H9 (cell line): ENCODE measurements at regions not wholly inside any gene's neighbourhood (a gene's known extent, or its start where the extent isn't known, plus 50 kb on each side); places are given as distances from the start of the nearest gene placed in this dataset.

Experiments
- DNase-seq: peaks from one replicate; pipeline ENCODE4 v3.0.0-alpha.2; 2017
- H2AFZ ChIP-seq: one replicate; pipeline ENCODE4 v1.6.1; 2013; ENCODE audit warnings: mild to moderate bottlenecking, low read length, control low read depth, moderate library complexity
- H2AK5ac ChIP-seq: 2 replicates; pipeline ENCODE4 v1.6.1; 2013; ENCODE audit warnings: low read length, control low read depth, mixed read lengths; ENCODE audit not compliant: insufficient read length
- H2BK120ac ChIP-seq: one replicate; pipeline ENCODE4 v1.6.1; 2013; ENCODE audit warnings: low read depth, mild to moderate bottlenecking, low read length, control low read depth, inconsistent platforms; ENCODE audit not compliant: poor library complexity, severe bottlenecking
- H2BK12ac ChIP-seq: 2 replicates; pipeline ENCODE4 v1.6.1; 2013; ENCODE audit warnings: low read length, control low read depth, mixed read lengths, low read depth; ENCODE audit not compliant: insufficient read length
- H2BK15ac ChIP-seq: 2 replicates; pipeline ENCODE4 v1.6.1; 2013; ENCODE audit warnings: low read depth, low read length, control low read depth
- H2BK20ac ChIP-seq: one replicate; pipeline ENCODE4 v1.6.1; 2013; ENCODE audit warnings: low read depth, mild to moderate bottlenecking, low read length, control low read depth, inconsistent platforms; ENCODE audit not compliant: poor library complexity, severe bottlenecking
- H2BK5ac ChIP-seq: 2 replicates; pipeline ENCODE4 v1.6.1; 2013; ENCODE audit warnings: low read length, control low read depth, mixed read lengths; ENCODE audit not compliant: insufficient read length
- H3K14ac ChIP-seq: 2 replicates; pipeline ENCODE4 v1.6.1; 2013; ENCODE audit warnings: low read length, control low read depth; ENCODE audit not compliant: insufficient read depth
- H3K18ac ChIP-seq: 2 replicates; pipeline ENCODE4 v1.6.1; 2013; ENCODE audit warnings: low read depth, mild to moderate bottlenecking, mixed read lengths, low read length, control low read depth; ENCODE audit not compliant: insufficient read length
- H3K23ac ChIP-seq: 2 replicates; pipeline ENCODE4 v1.6.1; 2013; ENCODE audit warnings: low read length, control low read depth, mixed read lengths, low read depth; ENCODE audit not compliant: insufficient read length
- H3K23me2 ChIP-seq: 2 replicates; pipeline ENCODE4 v1.6.1; 2013; ENCODE audit warnings: low read depth, mild to moderate bottlenecking, mixed read lengths, low read length, control low read depth; ENCODE audit not compliant: insufficient read length, poor library complexity, severe bottlenecking
- H3K27ac ChIP-seq: 2 replicates; pipeline ENCODE4 v1.5.1; 2013; ENCODE audit warnings: low read length, control low read depth, mixed read lengths, low read depth; ENCODE audit not compliant: insufficient read length
- H3K27me3 ChIP-seq: 2 replicates; pipeline ENCODE4 v1.6.1; 2013; ENCODE audit warnings: low read length, control low read depth, inconsistent platforms; ENCODE audit not compliant: insufficient read depth
- H3K4ac ChIP-seq: 2 replicates; pipeline ENCODE4 v1.6.1; 2013; ENCODE audit warnings: low read depth, mild to moderate bottlenecking, control low read depth, inconsistent platforms, low read length, moderate library complexity
- H3K4me1 ChIP-seq: 2 replicates; pipeline ENCODE4 v1.6.1; 2013; ENCODE audit warnings: low read length, control low read depth, inconsistent platforms; ENCODE audit not compliant: insufficient read depth
- H3K4me2 ChIP-seq: 2 replicates; pipeline ENCODE4 v1.6.1; 2013; ENCODE audit warnings: low read length, control low read depth, mixed read lengths; ENCODE audit not compliant: insufficient read length, insufficient read depth
- H3K56ac ChIP-seq: 2 replicates; pipeline ENCODE4 v1.6.1; 2013; ENCODE audit warnings: low read depth, mild to moderate bottlenecking, mixed read lengths, low read length, control low read depth; ENCODE audit not compliant: insufficient read length
- H3K79me1 ChIP-seq: 2 replicates; pipeline ENCODE4 v1.6.1; 2013; ENCODE audit warnings: low read depth, mild to moderate bottlenecking, moderate library complexity, low read length, control low read depth, inconsistent platforms; ENCODE audit not compliant: insufficient read depth, poor library complexity, severe bottlenecking
- H3K79me2 ChIP-seq: 2 replicates; pipeline ENCODE4 v1.6.1; 2013; ENCODE audit warnings: low read length, control low read depth, inconsistent platforms; ENCODE audit not compliant: insufficient read depth
- H3K9ac ChIP-seq: 2 replicates; pipeline ENCODE4 v1.6.1; 2013; ENCODE audit warnings: low read length, control low read depth, mixed read lengths; ENCODE audit not compliant: insufficient read length; ENCODE audit errors: extremely low read depth
- H3K9me3 ChIP-seq: one replicate; pipeline ENCODE4 v1.6.1; 2013; ENCODE audit warnings: low read depth, low read length, inconsistent platforms; ENCODE audit not compliant: control insufficient read depth
- H3T11ph ChIP-seq: one replicate; pipeline ENCODE4 v1.6.1; 2013; ENCODE audit warnings: mild to moderate bottlenecking, low read length, control low read depth, inconsistent platforms
- H4K20me1 ChIP-seq: one replicate; pipeline ENCODE4 v1.6.1; 2013; ENCODE audit not compliant: control insufficient read depth, insufficient read length, insufficient read depth
- H4K5ac ChIP-seq: 2 replicates; pipeline ENCODE4 v1.6.1; 2013; ENCODE audit warnings: low read depth, mild to moderate bottlenecking, mixed read lengths, low read length, control low read depth; ENCODE audit not compliant: insufficient read length
- H4K8ac ChIP-seq: replicated peaks from 2 replicates; pipeline ENCODE4 v1.6.1; 2013; ENCODE audit warnings: low read length, control low read depth, mixed read lengths, low read depth; ENCODE audit not compliant: insufficient read length
- H4K91ac ChIP-seq: 2 replicates; pipeline ENCODE4 v1.6.1; 2013; ENCODE audit warnings: low read depth, mild to moderate bottlenecking, moderate library complexity, mixed read lengths, low read length, control low read depth; ENCODE audit not compliant: insufficient read length
- H3K27ac Mint-ChIP-seq, 3 experiments: 2 replicates in 2 of 3; 3 replicates in 1 of 3; pipeline ENCODE4 v1.8.0; 2020 to 2021; ENCODE audit warnings: mixed read lengths in 3 of 3, mild to moderate bottlenecking in 1 of 3, moderate library complexity in 1 of 3
- H3K27me3 Mint-ChIP-seq: 2 replicates; pipeline ENCODE4 v1.8.0; 2021; ENCODE audit warnings: low read depth, mild to moderate bottlenecking, moderate library complexity, mixed read lengths
- H3K36me3 Mint-ChIP-seq, 3 experiments: 2 replicates in 2 of 3; 3 replicates in 1 of 3; pipeline ENCODE4 v1.8.0; 2020 to 2021; ENCODE audit warnings: low read depth in 3 of 3, mixed read lengths in 3 of 3; ENCODE audit not compliant: insufficient read depth in 1 of 3
- H3K4me1 Mint-ChIP-seq, 2 experiments: 2 replicates each; pipeline ENCODE4 v1.8.0; 2020; ENCODE audit warnings: mixed read lengths in 2 of 2
- H3K4me3 Mint-ChIP-seq, 2 experiments: 2 replicates in 1 of 2; 3 replicates in 1 of 2; pipeline ENCODE4 v1.8.0; 2020 to 2021; ENCODE audit warnings: mild to moderate bottlenecking in 2 of 2, mixed read lengths in 2 of 2, moderate library complexity in 1 of 2
- H3K9me3 Mint-ChIP-seq, 2 experiments: 2 replicates in 1 of 2; 3 replicates in 1 of 2; pipeline ENCODE4 v1.8.0; 2020; ENCODE audit warnings: mild to moderate bottlenecking in 2 of 2, mixed read lengths in 2 of 2, moderate library complexity in 1 of 2
- WGBS: extraction: QIAGEN DNeasy Blood & Tissue Kit; methylation state at CpG from one replicate; pipeline ENCODE4 v1.1.7; 2013; ENCODE audit warnings: missing lambda C conversion rate, low lambda C conversion rate, mixed read lengths; ENCODE audit not compliant: insufficient read length; ENCODE audit errors: extremely low coverage; 5-methylcytosine and 5-hydroxymethylcytosine counted together
- TF ChIP-seq, protein P1 (sequence below): fragments of 200-600 bp; sonication (generic); conservative IDR thresholded peaks from 3 replicates; pipeline ENCODE4 v1.8.0; 2021; ENCODE audit warnings: antibody characterized with exemption, mild to moderate bottlenecking

DNA sequence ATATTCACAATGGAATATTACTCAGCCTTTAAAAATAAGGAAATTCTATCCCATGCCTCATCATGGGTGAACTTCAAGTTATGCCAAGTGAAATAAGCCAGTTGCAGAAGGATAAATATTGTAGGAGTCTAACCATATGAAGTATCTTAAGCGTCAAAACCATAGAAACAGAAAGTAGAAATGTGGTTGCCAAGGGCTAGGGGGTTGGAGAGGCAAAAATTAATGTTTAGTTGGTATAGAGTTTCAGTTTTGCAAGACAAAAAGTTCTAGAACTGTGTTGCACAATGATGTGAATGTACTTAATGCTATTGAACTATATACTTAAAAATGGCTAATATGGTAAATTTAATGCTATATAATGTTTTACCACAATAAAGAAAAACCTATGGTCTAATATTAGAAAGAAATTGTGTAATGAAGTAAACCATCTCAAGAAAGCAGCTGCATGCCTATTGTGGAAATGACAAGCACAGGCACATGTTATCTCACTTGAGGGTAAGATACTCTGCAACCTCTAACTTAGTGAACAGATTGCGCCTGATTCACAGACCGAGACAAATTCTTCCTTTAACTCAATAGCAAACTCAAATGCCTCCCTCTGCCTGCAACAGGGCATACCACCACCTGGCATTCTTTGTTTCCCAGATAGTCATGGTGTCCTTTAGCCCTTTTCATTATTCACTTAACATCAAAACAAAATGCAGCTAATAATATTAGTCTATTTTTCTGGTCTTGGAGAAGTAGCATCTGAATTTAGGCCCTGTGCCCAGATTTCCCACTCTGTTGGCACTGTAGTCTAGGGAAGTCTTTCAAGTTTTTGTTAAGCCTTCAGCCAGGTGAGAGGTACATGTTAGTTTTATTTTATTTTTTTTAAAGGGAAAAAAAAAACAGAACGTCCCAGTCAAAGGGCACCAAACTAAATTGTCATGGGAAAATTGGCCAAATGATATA lies 80.2 kb upstream of the ACP3 start:
- Histone ChIP-seq H3K18ac (no peak overlapping the region), H2AK5ac (no peak overlapping the region), H2AFZ (no peak overlapping the region), H3K27ac (no peak overlapping the region), H3K4me1 (peaks cover 7% of the 10 kb centered on the region; the same call in 1 of the 2 replicates), H3K9ac (no peak overlapping the region), H3K4me2 (no peak overlapping the region), H2BK5ac (no peak overlapping the region), H3K27me3 (no peaks in the 10 kb centered on the region), H4K20me1 (no peaks in the 10 kb centered on the region), H2BK120ac (no peak overlapping the region), H3T11ph (no peak overlapping the region), H3K56ac (no peak overlapping the region), H4K8ac (no peak overlapping the region), H4K91ac (no peak overlapping the region), H2BK12ac (no peak overlapping the region), H2BK15ac (no peak overlapping the region), H4K5ac (no peak overlapping the region), H3K9me3 (no peaks in the 10 kb centered on the region), H3K4ac (no peak overlapping the region), H3K79me2 (no peaks in the 10 kb centered on the region), H2BK20ac (no peak overlapping the region), H3K79me1 (no peaks in the 10 kb centered on the region), H3K23ac (no peak overlapping the region), H3K14ac (no peak overlapping the region), H3K23me2 (no peaks in the 10 kb centered on the region)
- peaks cover 4 to 10% of the 10 kb centered on the region in 2 experiments; a peak in 3 of 4 replicates for H3K4me1 Mint-ChIP-seq
- TF ChIP-seq, protein P1, sequence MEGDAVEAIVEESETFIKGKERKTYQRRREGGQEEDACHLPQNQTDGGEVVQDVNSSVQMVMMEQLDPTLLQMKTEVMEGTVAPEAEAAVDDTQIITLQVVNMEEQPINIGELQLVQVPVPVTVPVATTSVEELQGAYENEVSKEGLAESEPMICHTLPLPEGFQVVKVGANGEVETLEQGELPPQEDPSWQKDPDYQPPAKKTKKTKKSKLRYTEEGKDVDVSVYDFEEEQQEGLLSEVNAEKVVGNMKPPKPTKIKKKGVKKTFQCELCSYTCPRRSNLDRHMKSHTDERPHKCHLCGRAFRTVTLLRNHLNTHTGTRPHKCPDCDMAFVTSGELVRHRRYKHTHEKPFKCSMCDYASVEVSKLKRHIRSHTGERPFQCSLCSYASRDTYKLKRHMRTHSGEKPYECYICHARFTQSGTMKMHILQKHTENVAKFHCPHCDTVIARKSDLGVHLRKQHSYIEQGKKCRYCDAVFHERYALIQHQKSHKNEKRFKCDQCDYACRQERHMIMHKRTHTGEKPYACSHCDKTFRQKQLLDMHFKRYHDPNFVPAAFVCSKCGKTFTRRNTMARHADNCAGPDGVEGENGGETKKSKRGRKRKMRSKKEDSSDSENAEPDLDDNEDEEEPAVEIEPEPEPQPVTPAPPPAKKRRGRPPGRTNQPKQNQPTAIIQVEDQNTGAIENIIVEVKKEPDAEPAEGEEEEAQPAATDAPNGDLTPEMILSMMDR: no peak
- H3K9me3 Mint-ChIP-seq: no peaks in the 10 kb centered on the region
- no peak overlapping the region for H3K4me3 Mint-ChIP-seq
- no peaks in the 10 kb centered on the region for H3K36me3 Mint-ChIP-seq
- H3K27ac Mint-ChIP-seq: no peak overlapping the region
- WGBS: no CpG with 5 or more reads among the region's 4 CpGs
- no peak for DNase-seq
- H3K27me3 Mint-ChIP-seq: peaks cover 5% of the 10 kb centered on the region
